HL-60 (cell line): ENCODE measurements at regions not wholly inside any gene's neighbourhood (a gene's known extent, or its start where the extent isn't known, plus 50 kb on each side); places are given as distances from the start of the nearest gene placed in this dataset.
"Not testable (repeated sequence)": the region's sequence is repeated elsewhere in the genome, so short reads cannot be mapped to it uniquely, and the experiment has no call there.

Experiments used
- DNase-seq, 2 experiments: peaks; one replicate each; pipeline ENCODE4 v3.0.0-alpha.2; 2010 to 2020; ENCODE audit warnings: low read depth in 1 of 2, low spot score in 1 of 2
- H3K27ac ChIP-seq: fragments of 250-450 bp; sonication (Bioruptor Pico); replicated peaks from 2 replicates; pipeline ENCODE4 v1.5.1; 2020; ENCODE audit warnings: mild to moderate bottlenecking, moderate library complexity
- H3K27me3 ChIP-seq: fragments of 250-450 bp; sonication (Bioruptor Pico); 2 replicates; pipeline ENCODE4 v1.5.1; 2021; ENCODE audit warnings: mild to moderate bottlenecking, moderate library complexity; ENCODE audit not compliant: insufficient read depth, poor library complexity, severe bottlenecking
- H3K4me3 ChIP-seq: replicated peaks from 2 replicates; pipeline ENCODE4 v1.5.1; 2011; ENCODE audit warnings: mild to moderate bottlenecking, control low read depth, low read length; ENCODE audit not compliant: insufficient read depth
- CTCF ChIP-seq: IDR thresholded peaks from one replicate; pipeline ENCODE4 v1.5.1; 2011; ENCODE audit warnings: low read length, control low read depth, inconsistent platforms; ENCODE audit not compliant: insufficient read depth
- GABPA ChIP-seq: IDR thresholded peaks from 2 replicates; pipeline ENCODE4 v1.6.1; 2012; ENCODE audit warnings: low read depth
- POLR2AphosphoS5 ChIP-seq: IDR thresholded peaks from 2 replicates; pipeline ENCODE4 v1.6.1; 2012; ENCODE audit warnings: low read depth
- SPI1 ChIP-seq: IDR thresholded peaks from 2 replicates; pipeline ENCODE4 v1.6.1; 2012; ENCODE audit warnings: low read depth, mild to moderate bottlenecking, borderline replicate concordance
- TF ChIP-seq, protein P1 (sequence below): IDR thresholded peaks from 2 replicates; pipeline ENCODE4 v1.6.1; 2012; ENCODE audit warnings: low read depth; ENCODE audit not compliant: insufficient replicate concordance

- no peak for DNase-seq
- Histone ChIP-seq H3K27me3 (no peaks in the 10 kb centered on the region), H3K4me3 (no peak overlapping the region), H3K27ac (no peak overlapping the region)
- TF ChIP-seq CTCF = no peak
- TF ChIP-seq SPI1 = no peak
- no peak for TF ChIP-seq GABPA
- TF ChIP-seq POLR2AphosphoS5 = no peak
Measured at GRCh38 chr13:70223911-70224310, 115.7 kb upstream of the KLHL1 start.

DNA sequence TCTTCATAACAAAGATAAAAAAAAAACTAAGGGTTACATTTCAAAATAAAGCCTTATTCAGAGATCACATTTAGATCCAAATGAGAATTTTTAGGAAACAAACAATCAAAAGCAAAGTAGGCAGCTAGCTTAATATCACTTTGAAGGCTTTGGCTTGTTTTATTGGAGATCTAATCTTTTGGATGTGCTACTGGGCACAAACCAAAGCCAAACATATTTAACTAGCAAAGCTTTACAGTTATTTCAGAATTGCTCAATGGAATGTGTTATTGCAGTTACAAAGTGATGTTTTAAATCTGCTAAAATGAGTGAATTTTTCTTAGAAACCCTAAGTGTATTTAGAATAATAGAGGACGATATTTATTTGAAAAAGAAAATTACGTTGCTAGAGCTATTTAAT, 114.7 kb upstream of the KLHL1 start:
- H3K4me3 ChIP-seq = no peak overlapping the region

DNA sequence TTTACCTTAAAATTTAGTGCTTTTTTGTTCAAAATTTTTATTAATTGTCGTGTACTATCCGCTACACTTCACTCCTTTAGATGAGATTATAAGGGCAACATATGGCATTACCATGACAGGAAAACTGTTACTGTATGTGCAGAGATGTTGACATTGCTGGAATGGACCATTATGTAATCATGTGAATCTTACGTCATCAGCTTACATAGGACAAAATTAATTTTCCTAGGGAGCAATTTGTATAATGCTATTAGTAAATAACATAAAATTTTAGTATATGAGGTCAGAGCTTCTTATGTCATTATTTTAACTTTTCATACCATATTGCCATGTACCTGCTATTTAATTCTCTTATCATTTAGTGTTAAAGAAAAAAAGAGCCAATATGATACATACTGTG, 110.4 kb upstream of the KLHL1 start:
- Histone ChIP-seq H3K27ac (no peak overlapping the region), H3K27me3 (no peaks in the 10 kb centered on the region), H3K4me3 (no peak overlapping the region)
- DNase-seq = no peak
- TF ChIP-seq SPI1 (no peak), CTCF (no peak), POLR2AphosphoS5 (no peak), GABPA (no peak)
- TF ChIP-seq, protein P1, sequence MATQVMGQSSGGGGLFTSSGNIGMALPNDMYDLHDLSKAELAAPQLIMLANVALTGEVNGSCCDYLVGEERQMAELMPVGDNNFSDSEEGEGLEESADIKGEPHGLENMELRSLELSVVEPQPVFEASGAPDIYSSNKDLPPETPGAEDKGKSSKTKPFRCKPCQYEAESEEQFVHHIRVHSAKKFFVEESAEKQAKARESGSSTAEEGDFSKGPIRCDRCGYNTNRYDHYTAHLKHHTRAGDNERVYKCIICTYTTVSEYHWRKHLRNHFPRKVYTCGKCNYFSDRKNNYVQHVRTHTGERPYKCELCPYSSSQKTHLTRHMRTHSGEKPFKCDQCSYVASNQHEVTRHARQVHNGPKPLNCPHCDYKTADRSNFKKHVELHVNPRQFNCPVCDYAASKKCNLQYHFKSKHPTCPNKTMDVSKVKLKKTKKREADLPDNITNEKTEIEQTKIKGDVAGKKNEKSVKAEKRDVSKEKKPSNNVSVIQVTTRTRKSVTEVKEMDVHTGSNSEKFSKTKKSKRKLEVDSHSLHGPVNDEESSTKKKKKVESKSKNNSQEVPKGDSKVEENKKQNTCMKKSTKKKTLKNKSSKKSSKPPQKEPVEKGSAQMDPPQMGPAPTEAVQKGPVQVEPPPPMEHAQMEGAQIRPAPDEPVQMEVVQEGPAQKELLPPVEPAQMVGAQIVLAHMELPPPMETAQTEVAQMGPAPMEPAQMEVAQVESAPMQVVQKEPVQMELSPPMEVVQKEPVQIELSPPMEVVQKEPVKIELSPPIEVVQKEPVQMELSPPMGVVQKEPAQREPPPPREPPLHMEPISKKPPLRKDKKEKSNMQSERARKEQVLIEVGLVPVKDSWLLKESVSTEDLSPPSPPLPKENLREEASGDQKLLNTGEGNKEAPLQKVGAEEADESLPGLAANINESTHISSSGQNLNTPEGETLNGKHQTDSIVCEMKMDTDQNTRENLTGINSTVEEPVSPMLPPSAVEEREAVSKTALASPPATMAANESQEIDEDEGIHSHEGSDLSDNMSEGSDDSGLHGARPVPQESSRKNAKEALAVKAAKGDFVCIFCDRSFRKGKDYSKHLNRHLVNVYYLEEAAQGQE = no peak

More for the DNA sequence above, 114.7 kb upstream of the KLHL1 start:
- H3K27me3 ChIP-seq = no peaks in the 10 kb centered on the region
- TF ChIP-seq GABPA (no peak), POLR2AphosphoS5 (no peak), CTCF (no peak), SPI1 (no peak)
- TF ChIP-seq, protein P1 = no peak
- no peak overlapping the region for H3K27ac ChIP-seq
- DNase-seq = no peak

- H3K27me3 ChIP-seq, DNase-seq, H3K27ac ChIP-seq, H3K4me3 ChIP-seq: not testable (repeated sequence)
Measured at GRCh38 chr13:70208968-70209367, 100.7 kb upstream of the KLHL1 start.
